ENCODE measurements at regions not wholly inside any gene's neighbourhood (a gene's known extent, or its start where the extent isn't known, plus 50 kb on each side); places are given as distances from the start of the nearest gene placed in this dataset.

DNA sequence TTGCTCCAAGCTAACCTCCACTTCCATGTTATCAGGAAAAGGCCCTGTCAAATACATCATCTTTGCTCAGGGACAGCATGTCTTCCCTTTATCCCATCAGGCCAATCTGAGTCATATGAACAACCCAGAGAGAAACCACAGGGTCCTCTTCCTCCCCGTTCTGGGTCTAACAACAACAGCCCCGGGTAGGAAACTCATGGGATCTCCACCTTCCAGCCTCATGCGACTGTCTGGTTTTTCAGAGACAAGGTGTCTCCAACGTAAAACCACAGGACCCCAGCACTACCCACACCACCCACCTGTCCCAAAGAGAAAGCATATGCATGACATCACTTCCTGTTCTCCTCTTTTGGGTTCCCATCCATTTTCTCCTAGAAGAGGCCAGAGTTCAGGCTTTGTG, 217.9 kb downstream of the ENC1 start:
- H3K4me3 Mint-ChIP-seq = no peak overlapping the region
- no peak overlapping the region for H3K27ac Mint-ChIP-seq
- H3K4me1 Mint-ChIP-seq = no peaks in the 10 kb centered on the region
- DNase-seq (no peak), ATAC-seq (no peak)
- H3K9me3 Mint-ChIP-seq = no peaks in the 10 kb centered on the region
- peaks cover 3 to 17% (median 7%) of the 10 kb centered on the region in 5 donors for H3K27me3 Mint-ChIP-seq
- no peaks in the 10 kb centered on the region for H3K36me3 Mint-ChIP-seq
- POLR2A ChIA-PET = no interaction called here

DNA sequence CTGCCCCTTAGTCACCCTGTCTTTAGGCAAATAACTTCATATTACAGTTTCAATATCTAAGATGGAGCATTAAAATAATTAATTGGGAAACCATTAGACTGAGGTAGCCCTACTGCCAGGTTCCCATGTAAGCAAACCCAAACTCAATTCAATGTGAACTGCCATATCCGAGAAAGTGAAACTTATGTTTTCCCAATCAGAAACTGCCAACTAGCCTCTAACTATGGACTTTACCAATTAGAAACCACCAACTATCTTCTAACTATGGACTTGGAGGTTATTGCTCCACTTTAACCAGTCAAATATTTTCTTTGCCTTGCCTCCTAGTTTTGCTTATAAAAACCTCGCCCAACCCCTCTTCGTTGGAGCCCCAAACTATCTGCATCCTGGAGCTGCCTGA, 218.5 kb downstream of the ENC1 start:
- H3K27ac Mint-ChIP-seq = no peak overlapping the region
- peaks cover 3 to 16% (median 7%) of the 10 kb centered on the region in 5 donors for H3K27me3 Mint-ChIP-seq
- DNase-seq (no peak), ATAC-seq (no peak)
- POLR2A ChIA-PET = no interaction called here
- H3K9me3 Mint-ChIP-seq = no peaks in the 10 kb centered on the region
- H3K36me3 Mint-ChIP-seq = no peaks in the 10 kb centered on the region
- no peaks in the 10 kb centered on the region for H3K4me1 Mint-ChIP-seq
- no peak overlapping the region for H3K4me3 Mint-ChIP-seq

DNA sequence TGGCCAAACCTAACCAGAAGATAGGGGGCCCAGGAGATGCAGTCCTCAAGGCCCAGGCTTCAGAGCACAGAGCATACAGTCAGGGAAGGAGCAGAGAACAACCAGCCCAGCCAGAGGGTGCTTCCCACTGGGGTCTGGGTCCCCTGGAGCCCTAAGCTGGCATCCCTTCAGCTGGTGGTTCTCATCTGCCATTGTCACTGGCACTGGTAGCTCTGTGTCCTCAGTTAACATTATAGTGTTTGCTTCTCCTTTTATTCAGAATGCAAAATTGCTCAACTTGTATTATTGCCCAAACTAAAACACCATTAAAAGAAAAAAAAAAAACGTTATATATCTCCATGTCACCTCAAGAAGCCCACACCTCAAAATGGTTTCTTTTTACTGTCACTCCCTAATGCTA, 219.2 kb downstream of the ENC1 start:
- no peaks in the 10 kb centered on the region for H3K9me3 Mint-ChIP-seq
- no peak for ATAC-seq
- H3K27me3 Mint-ChIP-seq = peaks cover 3 to 16% (median 7%) of the 10 kb centered on the region in 5 donors
- no peaks in the 10 kb centered on the region for H3K36me3 Mint-ChIP-seq
- no peaks in the 10 kb centered on the region for H3K4me1 Mint-ChIP-seq
- no peak overlapping the region for H3K27ac Mint-ChIP-seq
- POLR2A ChIA-PET = no interaction called here
- no peak for DNase-seq
- H3K4me3 Mint-ChIP-seq = no peak overlapping the region

DNA sequence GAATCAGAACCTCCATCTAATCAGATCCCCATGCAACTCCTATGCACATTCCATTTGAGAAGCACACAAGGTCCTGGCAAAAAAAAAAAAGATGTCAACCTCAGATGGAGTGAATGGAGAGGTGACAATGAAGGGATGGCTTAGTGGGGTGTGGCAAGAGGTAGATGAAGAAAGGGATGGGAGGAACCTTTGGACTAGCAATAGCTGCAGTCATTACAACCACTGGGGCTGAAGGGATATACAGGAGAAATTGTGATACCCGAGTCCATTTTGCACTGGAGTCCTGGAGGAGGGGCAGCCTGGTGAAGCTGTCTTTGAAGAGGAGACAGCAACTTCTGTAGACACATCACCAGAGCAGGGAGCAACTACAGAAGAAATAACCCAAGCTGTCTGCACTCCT, 219.6 kb downstream of the ENC1 start:
- no peak overlapping the region for H3K27ac Mint-ChIP-seq
- no peak for ATAC-seq
- DNase-seq = no peak
- H3K9me3 Mint-ChIP-seq = no peaks in the 10 kb centered on the region
- peaks cover 3 to 16% (median 7%) of the 10 kb centered on the region in 5 donors for H3K27me3 Mint-ChIP-seq
- no peak overlapping the region for H3K4me3 Mint-ChIP-seq
- H3K4me1 Mint-ChIP-seq = no peaks in the 10 kb centered on the region
- POLR2A ChIA-PET = no interaction called here
- no peaks in the 10 kb centered on the region for H3K36me3 Mint-ChIP-seq

DNA sequence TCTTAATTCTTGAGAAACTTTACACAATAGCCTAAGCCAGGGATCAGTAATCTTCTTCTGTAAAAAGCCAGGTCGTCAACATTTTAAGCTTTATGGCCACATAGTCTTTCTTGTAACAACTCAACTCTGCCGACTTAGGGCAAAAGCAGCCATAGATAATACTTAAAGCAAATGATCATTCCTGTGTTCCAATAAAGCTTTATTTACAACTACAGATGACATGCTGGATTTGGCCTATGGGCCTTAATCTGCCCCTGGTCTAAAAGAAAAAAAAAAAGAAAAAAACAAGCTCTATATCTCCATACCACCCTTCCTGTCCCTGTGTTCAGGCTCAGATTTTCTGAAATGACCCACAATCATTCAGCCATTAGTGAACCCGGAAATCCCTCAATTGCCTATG, 220.3 kb downstream of the ENC1 start:
- Mint-ChIP-seq H3K36me3 (no peaks in the 10 kb centered on the region), H3K4me1 (no peaks in the 10 kb centered on the region), H3K27me3 (peaks cover 3 to 19% (median 9%) of the 10 kb centered on the region in 5 donors), H3K4me3 (no peak overlapping the region), H3K9me3 (no peaks in the 10 kb centered on the region), H3K27ac (no peak overlapping the region)
- no peak for ATAC-seq
- DNase-seq = no peak
- POLR2A ChIA-PET = no interaction called here

DNA sequence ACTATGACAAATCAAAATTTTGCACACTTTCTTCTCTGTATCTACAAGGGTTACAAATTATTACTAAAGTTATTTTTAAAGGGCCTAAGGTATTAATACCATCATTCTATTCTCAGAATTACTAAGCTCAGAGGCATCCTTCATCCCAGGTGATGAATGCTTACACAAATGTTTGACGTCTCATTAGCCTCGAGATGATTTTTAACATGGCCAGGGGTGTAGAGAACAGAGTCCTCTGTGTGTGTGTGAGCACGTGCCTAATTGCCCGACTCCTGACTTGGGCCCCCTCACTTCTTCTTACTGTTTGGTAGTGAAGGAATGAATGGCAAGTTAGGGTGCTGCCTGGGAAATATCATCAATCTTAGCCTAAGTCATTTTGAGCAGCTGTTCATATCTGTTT, 221.1 kb downstream of the ENC1 start:
- no peaks in the 10 kb centered on the region for H3K4me1 Mint-ChIP-seq
- no peak for DNase-seq
- H3K9me3 Mint-ChIP-seq = no peaks in the 10 kb centered on the region
- H3K27ac Mint-ChIP-seq = no peak overlapping the region
- peaks cover 3 to 22% (median 10%) of the 10 kb centered on the region in 5 donors for H3K27me3 Mint-ChIP-seq
- H3K36me3 Mint-ChIP-seq = no peaks in the 10 kb centered on the region
- POLR2A ChIA-PET = no interaction called here
- ATAC-seq = no peak
- no peak overlapping the region for H3K4me3 Mint-ChIP-seq

DNA sequence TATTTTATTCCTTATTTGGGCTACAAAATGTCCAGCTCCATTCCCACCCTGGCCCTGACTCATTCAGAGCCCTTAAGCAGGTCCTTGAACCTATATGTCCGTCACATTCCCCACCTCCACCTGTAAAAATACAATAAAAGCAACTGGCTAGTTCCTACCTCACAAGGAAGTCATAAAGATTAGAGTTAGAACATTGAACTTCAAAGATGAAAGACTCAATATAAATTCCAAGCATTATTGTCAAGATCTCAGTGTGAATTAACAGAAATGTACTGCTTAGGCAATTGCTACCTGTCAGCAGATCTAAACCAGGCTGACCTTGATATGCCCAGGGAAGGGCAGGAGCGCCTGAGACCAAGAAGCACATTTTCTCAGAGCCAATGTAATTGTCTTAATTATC, 221.8 kb downstream of the ENC1 start:
- no peak overlapping the region for H3K4me3 Mint-ChIP-seq
- no peaks in the 10 kb centered on the region for H3K36me3 Mint-ChIP-seq
- POLR2A ChIA-PET = no interaction called here
- DNase-seq (no peak), ATAC-seq (no peak)
- no peaks in the 10 kb centered on the region for H3K4me1 Mint-ChIP-seq
- peaks cover 3 to 25% (median 10%) of the 10 kb centered on the region in 5 donors for H3K27me3 Mint-ChIP-seq
- H3K9me3 Mint-ChIP-seq = no peaks in the 10 kb centered on the region
- no peak overlapping the region for H3K27ac Mint-ChIP-seq

DNA sequence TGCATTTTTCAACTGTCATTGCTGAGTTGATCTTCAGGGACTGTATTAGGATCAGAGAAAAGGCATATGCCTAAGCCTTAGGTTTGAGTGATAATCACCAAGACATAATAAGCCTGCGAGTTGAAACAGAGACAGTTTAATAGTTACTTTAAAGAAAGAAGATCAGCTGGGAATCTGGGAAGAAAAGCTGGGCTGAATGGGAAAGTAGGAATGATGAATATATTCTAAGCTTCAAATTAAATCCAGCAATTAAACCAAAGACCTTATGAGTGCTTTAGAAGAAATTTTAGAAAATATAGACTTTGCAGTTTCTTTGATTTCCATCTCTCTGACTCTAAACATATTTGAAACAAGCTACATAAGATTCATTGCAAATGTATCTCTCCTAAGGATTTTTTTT, 222.3 kb downstream of the ENC1 start:
- H3K27ac Mint-ChIP-seq = no peak overlapping the region
- no peaks in the 10 kb centered on the region for H3K9me3 Mint-ChIP-seq
- no peaks in the 10 kb centered on the region for H3K4me1 Mint-ChIP-seq
- no peak for ATAC-seq
- POLR2A ChIA-PET = no interaction called here
- H3K4me3 Mint-ChIP-seq = no peak overlapping the region
- no peaks in the 10 kb centered on the region for H3K36me3 Mint-ChIP-seq
- no peak for DNase-seq
- peaks cover 2 to 21% (median 10%) of the 10 kb centered on the region in 5 donors for H3K27me3 Mint-ChIP-seq

DNA sequence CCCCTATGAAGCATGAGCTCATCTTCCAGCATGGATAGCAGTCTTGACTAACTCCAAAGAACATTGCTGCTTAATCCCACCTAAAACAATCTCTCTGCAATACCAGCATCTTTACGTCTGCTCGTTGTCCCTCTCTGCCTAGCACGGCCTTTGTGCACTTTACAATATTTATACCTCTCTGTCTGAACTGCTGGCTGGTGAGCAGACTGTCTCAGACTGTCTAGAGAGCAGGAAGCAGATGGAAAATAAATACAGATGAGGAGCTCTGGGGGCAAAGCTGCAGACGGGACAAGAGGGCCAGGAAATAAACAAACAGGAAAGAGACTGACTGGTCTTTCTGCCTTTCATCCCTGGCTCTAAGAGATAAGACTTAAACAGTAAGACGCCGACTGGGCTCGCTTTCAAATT, 224.8 kb downstream of the ENC1 start:
- Mint-ChIP-seq H3K4me3 (no peak overlapping the region), H3K36me3 (no peaks in the 10 kb centered on the region), H3K9me3 (no peaks in the 10 kb centered on the region), H3K4me1 (no peaks in the 10 kb centered on the region), H3K27me3 (peaks cover 3 to 21% (median 11%) of the 10 kb centered on the region in 5 donors), H3K27ac (no peak overlapping the region)
- no peak for ATAC-seq
- no peak for DNase-seq
- POLR2A ChIA-PET = no interaction called here

DNA sequence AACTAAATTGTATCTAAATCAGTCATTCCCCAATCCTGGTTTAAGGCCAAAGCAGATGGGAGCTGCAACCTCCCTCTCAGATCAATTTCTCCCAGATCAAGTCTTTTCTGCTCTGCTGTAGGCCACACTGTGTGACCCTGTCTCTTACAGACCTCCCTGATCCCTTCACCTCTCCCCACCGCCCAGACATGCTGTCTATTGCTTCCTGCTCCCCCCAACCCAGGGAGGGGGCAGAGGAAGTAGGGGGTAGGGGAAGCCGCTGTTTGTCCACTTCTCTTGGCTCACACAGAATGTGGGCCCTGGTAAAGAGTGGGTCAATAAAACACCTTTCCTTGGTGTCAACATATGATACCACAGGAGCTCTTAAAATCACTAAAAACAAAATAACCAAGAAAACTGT, 226.3 kb downstream of the ENC1 start:
- H3K36me3 Mint-ChIP-seq = no peaks in the 10 kb centered on the region
- H3K4me3 Mint-ChIP-seq = no peak overlapping the region
- no peaks in the 10 kb centered on the region for H3K4me1 Mint-ChIP-seq
- H3K27me3 Mint-ChIP-seq = peaks cover 3 to 25% (median 13%) of the 10 kb centered on the region in 5 donors
- no peaks in the 10 kb centered on the region for H3K9me3 Mint-ChIP-seq
- POLR2A ChIA-PET = no interaction called here
- no peak for ATAC-seq
- no peak for DNase-seq
- no peak overlapping the region for H3K27ac Mint-ChIP-seq

DNA sequence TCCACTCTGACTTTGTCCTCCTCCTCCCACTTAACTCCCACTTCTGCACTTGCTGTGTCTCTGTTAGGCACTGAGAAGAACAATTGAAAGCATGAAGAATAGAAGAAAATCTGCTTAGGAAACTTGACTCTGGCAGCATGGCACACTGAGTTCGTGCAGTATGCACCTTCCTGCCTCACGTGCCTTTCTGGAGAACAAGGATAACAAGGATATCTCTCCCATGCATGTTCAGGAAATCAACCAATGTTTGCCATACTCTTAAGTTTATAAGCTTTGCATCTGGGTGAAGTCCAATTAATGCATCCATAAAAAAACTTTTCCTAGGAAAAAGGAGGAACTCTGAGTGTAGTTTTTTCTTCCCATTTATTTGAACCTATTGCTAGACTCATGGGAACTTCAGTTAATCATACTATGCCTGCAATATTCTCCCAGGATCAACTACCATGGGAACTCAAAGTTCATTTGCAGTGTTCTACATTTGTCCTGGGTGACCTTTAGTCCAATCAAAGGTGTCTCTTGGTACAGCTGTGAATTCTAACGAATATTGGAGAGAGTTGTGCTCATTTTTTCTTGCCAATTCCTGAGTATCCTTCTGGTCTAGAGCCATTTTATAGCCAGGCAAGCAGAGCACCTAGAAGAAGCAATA, 227.0 kb downstream of the ENC1 start:
- Mint-ChIP-seq H3K27ac (no peak overlapping the region), H3K4me1 (peaks cover 0 to under 1% (median 0%) of the 10 kb centered on the region in 4 donors), H3K9me3 (no peaks in the 10 kb centered on the region), H3K4me3 (no peak overlapping the region), H3K36me3 (no peaks in the 10 kb centered on the region), H3K27me3 (peaks cover 3 to 27% (median 13%) of the 10 kb centered on the region in 5 donors)
- DNase-seq (no peak), ATAC-seq (no peak)
- POLR2A ChIA-PET = no interaction called here

DNA sequence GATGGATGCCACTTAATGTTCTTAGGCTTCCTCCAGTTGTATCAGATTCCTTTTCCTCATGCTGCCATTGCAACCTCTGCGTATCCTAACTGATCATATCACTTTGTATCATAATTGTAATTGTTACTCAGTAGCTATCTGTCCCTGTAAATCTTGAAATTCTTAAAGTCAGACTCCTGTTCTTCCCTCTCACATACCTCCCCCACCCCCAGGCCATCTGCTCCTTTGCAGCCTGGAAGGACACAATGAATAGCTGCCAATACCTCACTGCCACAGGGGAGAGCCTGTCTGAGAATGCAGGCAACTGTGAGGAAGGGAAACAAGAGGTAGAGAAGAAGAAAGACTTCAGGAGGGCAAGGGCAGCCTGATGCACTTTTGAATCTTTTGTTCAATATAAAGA, 228.5 kb downstream of the ENC1 start:
- ATAC-seq (no peak), DNase-seq (no peak)
- H3K27ac Mint-ChIP-seq = no peak overlapping the region
- H3K4me3 Mint-ChIP-seq = no peak overlapping the region
- no peaks in the 10 kb centered on the region for H3K36me3 Mint-ChIP-seq
- peaks cover 3 to 20% (median 11%) of the 10 kb centered on the region in 5 donors for H3K27me3 Mint-ChIP-seq
- H3K4me1 Mint-ChIP-seq = peaks cover 0 to 2% (median 0%) of the 10 kb centered on the region in 4 donors
- POLR2A ChIA-PET = no interaction called here
- no peaks in the 10 kb centered on the region for H3K9me3 Mint-ChIP-seq

DNA sequence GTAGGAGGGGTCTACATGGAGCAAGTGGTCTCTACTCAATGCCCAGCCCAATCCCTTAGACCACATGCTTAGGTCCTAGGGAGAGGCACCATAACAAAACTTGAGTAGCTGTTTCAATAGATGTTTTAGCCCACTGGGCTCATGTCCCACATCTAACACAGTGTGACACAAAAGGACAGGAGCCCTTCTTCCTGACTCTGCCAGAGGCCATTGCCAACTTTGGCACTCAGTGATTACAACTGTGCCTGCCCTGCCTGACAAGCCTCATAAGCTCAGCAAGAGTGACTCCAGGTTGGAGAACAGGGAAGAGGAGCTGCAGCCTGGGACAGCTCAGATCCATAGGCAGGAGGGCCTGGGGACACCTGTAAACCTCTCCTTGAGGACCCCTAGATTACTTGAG, 230.8 kb downstream of the ENC1 start:
- H3K27ac Mint-ChIP-seq = no peak overlapping the region
- no peak for DNase-seq
- H3K27me3 Mint-ChIP-seq = peaks cover 3 to 18% (median 8%) of the 10 kb centered on the region in 5 donors
- no peaks in the 10 kb centered on the region for H3K9me3 Mint-ChIP-seq
- no peaks in the 10 kb centered on the region for H3K36me3 Mint-ChIP-seq
- ATAC-seq = no peak
- POLR2A ChIA-PET = no interaction called here
- H3K4me3 Mint-ChIP-seq = no peak overlapping the region
- peaks cover 0 to 2% (median 0%) of the 10 kb centered on the region in 4 donors for H3K4me1 Mint-ChIP-seq

DNA sequence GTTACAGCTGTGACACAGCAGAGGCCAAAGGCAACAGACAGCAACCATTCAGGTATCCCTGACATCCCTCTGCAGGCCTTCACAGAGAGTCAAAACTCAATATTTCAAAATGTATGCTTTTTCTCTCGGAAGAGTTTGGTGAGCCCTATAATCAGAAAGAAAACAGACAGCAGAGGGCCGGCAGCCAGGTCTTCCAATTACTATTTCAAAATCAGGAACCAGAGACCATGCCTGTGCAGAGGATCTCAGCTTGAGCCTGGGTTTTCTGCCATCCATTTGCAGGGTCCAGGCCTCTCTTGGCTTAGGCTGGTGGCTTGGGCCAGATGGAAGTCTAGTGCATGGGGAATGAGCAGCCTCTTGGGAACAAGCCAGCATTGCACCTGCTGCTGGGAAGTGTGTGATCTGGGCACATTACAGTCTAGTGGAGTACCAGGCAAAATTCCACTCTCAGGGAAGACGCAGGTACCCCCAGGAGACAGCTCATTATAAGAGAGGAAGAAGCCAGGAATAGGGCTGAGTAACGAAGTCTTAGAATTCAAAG, 231.3 kb downstream of the ENC1 start:
- peaks cover 0 to 2% (median 0%) of the 10 kb centered on the region in 4 donors for H3K4me1 Mint-ChIP-seq

More for the DNA sequence above, 231.3 kb downstream of the ENC1 start:
- ATAC-seq = no peak
- H3K27me3 Mint-ChIP-seq = peaks cover 3 to 13% (median 8%) of the 10 kb centered on the region in 5 donors
- no peak overlapping the region for H3K4me3 Mint-ChIP-seq
- no peaks in the 10 kb centered on the region for H3K9me3 Mint-ChIP-seq
- no peak for DNase-seq
- no peaks in the 10 kb centered on the region for H3K36me3 Mint-ChIP-seq
- POLR2A ChIA-PET = no interaction called here
- H3K27ac Mint-ChIP-seq = no peak overlapping the region

Measured in naive thymus-derived CD8-positive, alpha-beta T cell (primary cell).